Muscle layer of duodenum (tissue), 2 donors: ENCODE measurements at regions not wholly inside any gene's neighbourhood (a gene's known extent, or its start where the extent isn't known, plus 50 kb on each side); places are given as distances from the start of the nearest gene placed in this dataset.

Experiments
- H3K27ac ChIP-seq: one replicate; pipeline ENCODE4 v1.7.0; 2013; ENCODE audit warnings: mild to moderate bottlenecking, low read length
- H3K27me3 ChIP-seq: one replicate; pipeline ENCODE4 v1.7.0; 2013; ENCODE audit warnings: low read depth, mild to moderate bottlenecking, control low read depth, low read length
- H3K36me3 ChIP-seq, 2 donors: one replicate each; pipeline ENCODE4 v1.7.0; 2013; ENCODE audit warnings: low read length in 2 of 2, control low read depth in 1 of 2, mild to moderate bottlenecking in 1 of 2; ENCODE audit not compliant: insufficient read depth in 2 of 2, control insufficient read depth in 1 of 2
- H3K4me1 ChIP-seq, 2 donors: one replicate each; pipeline ENCODE4 v1.7.0; 2013; ENCODE audit warnings: low read length in 2 of 2, mild to moderate bottlenecking in 2 of 2, control low read depth in 1 of 2, moderate library complexity in 1 of 2; ENCODE audit not compliant: insufficient read depth in 2 of 2, control insufficient read depth in 1 of 2
- H3K4me3 ChIP-seq, 2 donors: one replicate each; pipeline ENCODE4 v1.7.0; 2013; ENCODE audit warnings: low read length in 2 of 2, low read depth in 1 of 2, mild to moderate bottlenecking in 1 of 2
- H3K9me3 ChIP-seq, 2 donors: one replicate each; pipeline ENCODE4 v1.7.0; 2013; ENCODE audit warnings: low read length in 2 of 2, control low read depth in 1 of 2, mild to moderate bottlenecking in 1 of 2; ENCODE audit not compliant: control insufficient read depth in 1 of 2
- donor health status: healthy.

DNA sequence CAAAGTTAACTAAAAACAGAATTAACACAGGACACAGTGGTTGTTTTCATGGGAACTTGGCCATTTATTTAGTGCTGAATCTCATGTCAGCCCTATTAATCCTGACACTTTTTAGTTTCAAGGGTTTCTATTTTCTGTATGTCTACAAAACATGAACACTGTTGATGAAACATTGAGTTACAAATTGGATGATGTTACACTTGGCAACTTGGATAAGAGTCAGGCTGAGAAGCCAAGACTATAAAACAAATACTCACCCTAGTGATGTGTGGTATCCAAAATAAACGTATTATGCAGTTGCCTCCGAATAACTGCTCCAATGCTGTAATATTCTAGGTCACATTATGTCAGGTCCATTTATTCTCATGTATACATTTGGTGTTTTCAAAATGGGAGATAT is 349.6 kb downstream of the ZIC1 start:
- H3K27me3 ChIP-seq = no peaks in the 10 kb centered on the region
- H3K4me3 ChIP-seq = no peak overlapping the region
- H3K4me1 ChIP-seq = peaks cover 0 to 11% of the 10 kb centered on the region in 2 donors
- H3K9me3 ChIP-seq = no peaks in the 10 kb centered on the region
- no peaks in the 10 kb centered on the region for H3K36me3 ChIP-seq
- no peak overlapping the region for H3K27ac ChIP-seq

DNA sequence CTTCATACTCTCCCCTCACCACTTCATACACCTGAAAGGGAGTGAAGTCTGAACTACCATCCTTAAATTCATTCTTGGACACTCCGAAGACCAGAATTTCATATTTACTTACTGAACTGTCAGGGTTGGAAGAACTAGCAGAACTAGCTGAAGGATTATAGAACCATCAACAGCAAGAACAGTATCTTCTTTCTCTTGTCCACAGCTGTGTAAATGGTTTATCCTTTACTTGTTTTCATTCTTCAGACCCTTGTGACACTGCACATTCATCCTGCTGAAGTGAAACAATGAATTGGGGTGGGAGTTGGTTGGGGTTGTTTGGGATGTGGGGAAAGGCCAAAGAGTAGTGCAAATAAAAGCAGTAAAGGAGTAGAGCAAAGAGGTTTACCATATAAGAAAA is 350.9 kb downstream of the ZIC1 start:
- H3K27ac ChIP-seq = no peak overlapping the region
- no peak overlapping the region for H3K4me3 ChIP-seq
- no peaks in the 10 kb centered on the region for H3K27me3 ChIP-seq
- H3K4me1 ChIP-seq = peaks cover 0 to 11% of the 10 kb centered on the region in 2 donors
- no peaks in the 10 kb centered on the region for H3K9me3 ChIP-seq
- no peaks in the 10 kb centered on the region for H3K36me3 ChIP-seq

DNA sequence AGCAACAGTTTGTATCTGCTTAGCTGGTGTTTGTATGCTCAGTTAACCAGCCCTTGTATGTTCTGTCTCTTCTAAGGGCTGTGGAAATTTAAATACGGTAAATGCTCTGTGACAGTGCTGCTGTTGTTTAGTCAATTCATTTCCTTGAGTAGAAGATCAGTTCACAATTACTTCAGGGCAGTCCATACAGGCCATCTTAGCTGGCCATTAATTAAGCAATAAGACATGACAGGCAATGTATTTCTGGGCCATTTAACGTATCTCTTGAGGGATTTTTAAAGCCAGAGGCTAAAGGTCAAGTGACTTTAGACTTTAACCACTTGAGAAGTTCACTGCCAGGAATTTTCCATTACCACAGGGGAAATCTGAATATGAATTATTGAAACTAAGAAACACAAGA is 351.8 kb downstream of the ZIC1 start:
- H3K27ac ChIP-seq = no peak overlapping the region
- no peak overlapping the region for H3K4me3 ChIP-seq
- peaks cover 0 to 11% of the 10 kb centered on the region in 2 donors for H3K4me1 ChIP-seq
- no peaks in the 10 kb centered on the region for H3K9me3 ChIP-seq
- no peaks in the 10 kb centered on the region for H3K36me3 ChIP-seq
- no peaks in the 10 kb centered on the region for H3K27me3 ChIP-seq

- no peak overlapping the region for H3K4me3 ChIP-seq
- H3K27ac ChIP-seq = no peak overlapping the region
- no peaks in the 10 kb centered on the region for H3K36me3 ChIP-seq
- peaks cover 0 to 3% of the 10 kb centered on the region in 2 donors for H3K4me1 ChIP-seq
- no peaks in the 10 kb centered on the region for H3K27me3 ChIP-seq
- H3K9me3 ChIP-seq = no peaks in the 10 kb centered on the region
These were observed 364.0 kb downstream of the ZIC1 start for GRCh38 chr3:147773116-147773630.

DNA sequence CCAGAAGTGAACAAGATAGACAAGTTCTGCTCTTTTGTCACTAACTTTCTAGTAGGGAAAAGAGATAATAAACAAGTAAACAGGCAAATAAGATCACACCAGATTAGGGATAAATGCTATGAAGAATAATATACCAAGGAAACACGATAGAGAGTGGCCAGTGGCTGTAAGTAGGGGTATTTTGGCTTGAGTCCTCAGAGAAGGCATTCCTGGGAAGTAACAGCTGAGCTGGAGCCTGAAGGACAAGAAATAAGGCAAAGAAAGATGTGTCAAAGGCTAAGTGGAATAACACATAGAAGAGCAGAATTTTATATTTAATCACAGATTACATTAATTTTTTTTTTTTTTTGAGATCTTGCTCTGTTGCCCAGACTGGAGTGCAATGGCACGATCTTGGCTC is 366.2 kb downstream of the ZIC1 start:
- peaks cover 0 to 3% of the 10 kb centered on the region in 2 donors for H3K4me1 ChIP-seq
- no peaks in the 10 kb centered on the region for H3K9me3 ChIP-seq
- H3K4me3 ChIP-seq = no peak overlapping the region
- no peak overlapping the region for H3K27ac ChIP-seq
- H3K27me3 ChIP-seq = no peaks in the 10 kb centered on the region
- no peaks in the 10 kb centered on the region for H3K36me3 ChIP-seq

DNA sequence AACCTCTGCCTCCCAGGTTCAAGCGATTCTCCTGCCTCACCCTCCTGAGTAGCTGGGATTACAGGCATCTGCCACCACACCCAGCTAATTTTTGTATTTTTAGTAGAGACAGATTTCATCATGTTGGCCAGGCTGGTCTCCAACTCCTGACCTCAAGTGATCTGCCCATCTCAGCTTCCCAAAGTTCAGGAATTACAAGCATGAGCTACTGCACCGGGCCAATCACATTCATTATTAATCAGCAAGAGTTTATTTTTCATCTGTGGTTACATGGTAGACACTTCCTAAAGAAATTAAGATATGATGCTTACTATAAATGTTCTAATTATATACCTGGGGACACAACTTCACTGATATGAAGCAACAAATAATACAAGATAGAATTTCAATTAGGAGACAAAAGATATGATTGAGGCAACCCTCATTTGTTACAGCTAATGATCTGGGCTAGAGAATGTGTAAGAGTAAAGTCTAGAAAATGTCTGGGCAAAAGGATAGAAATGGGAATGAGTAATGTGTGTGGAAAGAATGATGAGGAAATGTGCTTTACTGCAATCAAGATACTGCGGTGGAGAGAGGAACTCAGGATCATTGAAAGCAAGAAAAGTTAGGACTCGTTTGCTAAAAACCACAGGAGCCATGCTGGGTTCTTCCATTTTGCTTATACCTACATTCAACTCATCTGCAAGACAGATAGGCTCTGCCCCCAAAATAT is 366.8 kb downstream of the ZIC1 start:
- H3K36me3 ChIP-seq = no peaks in the 10 kb centered on the region
- H3K4me3 ChIP-seq = no peak overlapping the region
- H3K9me3 ChIP-seq = no peaks in the 10 kb centered on the region
- H3K4me1 ChIP-seq = peaks cover 0 to 3% of the 10 kb centered on the region in 2 donors
- no peaks in the 10 kb centered on the region for H3K27me3 ChIP-seq
- no peak overlapping the region for H3K27ac ChIP-seq

- Histone ChIP-seq H3K27me3 (no peaks in the 10 kb centered on the region), H3K4me3 (no peak overlapping the region), H3K4me1 (no peaks in the 10 kb centered on the region), H3K9me3 (no peaks in the 10 kb centered on the region), H3K27ac (no peak overlapping the region), H3K36me3 (no peaks in the 10 kb centered on the region)
These were observed 384.7 kb downstream of the ZIC1 start for GRCh38 chr3:147793841-147794240.

DNA sequence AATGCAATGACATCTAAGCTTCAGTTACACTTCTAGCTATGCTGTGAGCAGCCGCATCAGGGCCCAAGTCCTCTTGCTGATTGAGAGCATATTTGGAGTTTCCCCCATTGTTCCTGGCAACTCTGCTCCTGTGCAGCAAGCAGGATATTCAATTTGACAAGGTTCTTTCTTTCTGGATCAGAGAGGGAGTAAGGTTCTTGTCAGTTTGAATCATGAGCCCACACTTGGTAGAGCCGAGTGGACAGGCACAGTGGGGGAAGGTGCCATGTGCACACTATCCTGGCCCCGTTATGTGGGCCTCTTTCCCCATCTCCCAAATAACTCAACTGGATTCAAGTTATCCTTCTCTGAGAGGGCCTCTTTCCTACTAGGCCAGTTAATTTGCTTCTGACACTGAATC is 385.4 kb downstream of the ZIC1 start:
- Histone ChIP-seq H3K4me3 (no peak overlapping the region), H3K4me1 (no peaks in the 10 kb centered on the region), H3K27me3 (no peaks in the 10 kb centered on the region), H3K27ac (no peak overlapping the region), H3K9me3 (no peaks in the 10 kb centered on the region), H3K36me3 (no peaks in the 10 kb centered on the region)

- Histone ChIP-seq H3K27ac (no peak overlapping the region), H3K27me3 (no peaks in the 10 kb centered on the region), H3K36me3 (no peaks in the 10 kb centered on the region), H3K4me1 (no peaks in the 10 kb centered on the region), H3K4me3 (no peak overlapping the region), H3K9me3 (no peaks in the 10 kb centered on the region)
These were observed 386.3 kb downstream of the ZIC1 start for GRCh38 chr3:147795418-147795817.

- no peak overlapping the region for H3K27ac ChIP-seq
- no peaks in the 10 kb centered on the region for H3K9me3 ChIP-seq
- H3K4me3 ChIP-seq = no peak overlapping the region
- no peaks in the 10 kb centered on the region for H3K36me3 ChIP-seq
- H3K27me3 ChIP-seq = no peaks in the 10 kb centered on the region
- H3K4me1 ChIP-seq = no peaks in the 10 kb centered on the region
These were observed 387.9 kb downstream of the ZIC1 start for GRCh38 chr3:147797095-147797494.

DNA sequence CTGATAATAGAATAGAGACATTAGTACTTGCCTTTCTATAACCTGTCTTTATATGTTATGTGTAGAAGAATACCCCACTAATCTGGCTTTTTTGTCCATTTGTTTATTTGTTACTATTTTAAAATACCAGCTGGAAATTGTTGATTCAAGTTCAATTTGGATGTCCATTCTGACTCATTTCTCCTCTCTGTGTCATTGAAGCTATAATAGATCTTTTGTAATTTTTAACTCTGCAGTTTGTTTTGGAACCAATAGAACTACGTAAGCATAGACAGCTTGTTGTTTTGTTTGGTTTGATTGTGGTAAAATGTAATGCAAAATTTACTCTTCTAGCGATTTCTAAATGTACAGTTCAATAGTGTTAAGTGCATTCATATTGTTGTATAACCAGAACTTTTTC is 390.4 kb downstream of the ZIC1 start:
- H3K4me3 ChIP-seq = no peak overlapping the region
- no peak overlapping the region for H3K27ac ChIP-seq
- no peaks in the 10 kb centered on the region for H3K9me3 ChIP-seq
- no peaks in the 10 kb centered on the region for H3K4me1 ChIP-seq
- H3K36me3 ChIP-seq = no peaks in the 10 kb centered on the region
- no peaks in the 10 kb centered on the region for H3K27me3 ChIP-seq

GRCh38 chr3:147807776-147808175 is 398.6 kb downstream of the ZIC1 start:
- Histone ChIP-seq H3K27me3 (no peaks in the 10 kb centered on the region), H3K9me3 (no peaks in the 10 kb centered on the region), H3K27ac (no peak overlapping the region), H3K4me3 (no peak overlapping the region), H3K4me1 (no peaks in the 10 kb centered on the region), H3K36me3 (no peaks in the 10 kb centered on the region)
